Inflammatory macrophage (primary cell): ENCODE measurements at regions not wholly inside any gene's neighbourhood (a gene's known extent, or its start where the extent isn't known, plus 50 kb on each side); places are given as distances from the start of the nearest gene placed in this dataset.

Experiments
- DNase-seq, 2 donors: peaks; one replicate each; pipeline ENCODE4 v3.0.0-alpha.2; 2020 to 2022

DNA sequence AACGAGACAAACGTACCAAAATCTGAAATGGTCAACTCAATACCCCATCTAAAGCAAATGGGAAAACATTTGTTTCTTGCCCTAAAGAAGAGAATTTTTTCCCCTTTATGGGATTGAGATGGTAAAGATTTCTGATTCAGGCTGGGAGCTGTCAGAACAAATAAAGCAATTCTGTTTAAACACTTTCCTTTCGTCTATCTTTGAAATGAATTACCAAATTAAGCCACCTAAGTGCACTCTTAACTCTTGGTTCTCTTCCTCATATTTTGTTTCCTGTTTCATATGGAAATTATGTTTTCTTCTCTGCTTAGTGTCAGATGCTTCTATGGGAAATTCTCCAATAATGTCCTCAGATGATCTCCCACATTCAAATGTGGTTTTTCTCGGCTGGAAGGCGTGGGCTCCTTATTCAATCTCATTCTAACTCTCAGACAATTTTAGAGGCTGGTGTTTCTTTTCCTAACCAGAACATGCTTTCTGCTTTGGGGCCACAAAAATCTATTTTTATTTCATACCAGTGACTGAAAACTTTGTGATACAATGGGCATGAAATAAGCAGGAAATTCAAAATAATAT is 50.3 kb upstream of the HPF1 start:
- DNase-seq, result no peak
